SK-N-MC (cell line): ENCODE measurements at regions not wholly inside any gene's neighbourhood (a gene's known extent, or its start where the extent isn't known, plus 50 kb on each side); places are given as distances from the start of the nearest gene placed in this dataset.

Source experiments
- EZH2 ChIP-seq: fragments of 200-600 bp; sonication (generic); IDR thresholded peaks from one replicate; pipeline ENCODE4 v1.6.1; 2017; ENCODE audit warnings: antibody characterized with exemption
- POLR2AphosphoS5 ChIP-seq: IDR thresholded peaks from 2 replicates; pipeline ENCODE4 v1.6.1; 2012; ENCODE audit warnings: mild to moderate bottlenecking, low read depth, low read length, borderline replicate concordance

- TF ChIP-seq EZH2 (no peak), POLR2AphosphoS5 (no peak)
Measured at GRCh38 chr4:133996431-133997121, 205.0 kb downstream of the PABPC4L start.
